ENCODE measurements at regions not wholly inside any gene's neighbourhood (a gene's known extent, or its start where the extent isn't known, plus 50 kb on each side); places are given as distances from the start of the nearest gene placed in this dataset.

DNA sequence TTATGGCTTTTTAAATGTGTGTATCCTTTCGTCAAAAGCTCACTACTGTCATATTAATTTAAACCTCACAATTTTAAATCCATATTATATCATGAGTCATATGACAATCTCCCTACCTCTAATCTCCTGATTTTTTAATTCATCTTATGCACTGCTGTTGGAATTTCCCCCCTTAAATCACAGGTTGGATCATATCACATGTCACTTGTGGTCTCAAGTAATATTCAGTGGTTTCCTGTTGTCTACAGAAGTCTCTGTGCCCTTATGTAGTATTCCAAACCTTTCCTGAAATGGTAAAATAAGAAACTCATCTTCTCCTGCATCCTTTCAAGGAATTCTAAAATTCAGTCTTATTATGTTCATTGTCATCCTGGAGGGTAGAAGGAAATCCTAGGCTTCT is 116.0 kb upstream of the CBLB start:
- TF ChIP-seq POLR2A (IDR thresholded peaks at IDR 0.05; ENCODE audit: low read depth, low read length) (no peak), POLR2AphosphoS5 (IDR thresholded peaks at IDR 0.05; ENCODE audit: low read depth, low read length) (no peak)

Data from GM12891 (cell line).